ENCODE measurements at regions not wholly inside any gene's neighbourhood (a gene's known extent, or its start where the extent isn't known, plus 50 kb on each side); places are given as distances from the start of the nearest gene placed in this dataset.
"Not testable (repeated sequence)": the region's sequence is repeated elsewhere in the genome, so short reads cannot be mapped to it uniquely, and the experiment has no call there.

DNA sequence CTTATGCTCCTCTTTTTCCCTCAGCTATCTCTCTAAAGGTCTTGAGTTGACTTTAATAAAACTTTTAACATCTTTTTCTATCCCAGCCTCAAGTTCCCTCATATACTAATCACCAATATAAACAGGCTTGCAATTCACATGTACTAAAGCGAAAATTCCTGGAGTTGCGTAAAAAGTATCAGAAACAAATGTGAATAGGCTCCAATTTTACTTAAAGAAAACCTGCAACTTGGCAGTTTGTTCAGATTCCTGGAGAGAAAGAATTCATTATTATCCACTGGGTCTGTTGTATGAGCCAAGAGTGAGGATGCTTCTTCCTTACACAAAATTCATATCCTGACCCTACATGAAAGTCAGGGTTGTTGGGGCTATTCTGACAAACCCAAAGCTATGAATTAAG is 384.2 kb downstream of the DTWD2 start:
- no peak for DNase-seq (ENCODE audit: low spot score)

DNA sequence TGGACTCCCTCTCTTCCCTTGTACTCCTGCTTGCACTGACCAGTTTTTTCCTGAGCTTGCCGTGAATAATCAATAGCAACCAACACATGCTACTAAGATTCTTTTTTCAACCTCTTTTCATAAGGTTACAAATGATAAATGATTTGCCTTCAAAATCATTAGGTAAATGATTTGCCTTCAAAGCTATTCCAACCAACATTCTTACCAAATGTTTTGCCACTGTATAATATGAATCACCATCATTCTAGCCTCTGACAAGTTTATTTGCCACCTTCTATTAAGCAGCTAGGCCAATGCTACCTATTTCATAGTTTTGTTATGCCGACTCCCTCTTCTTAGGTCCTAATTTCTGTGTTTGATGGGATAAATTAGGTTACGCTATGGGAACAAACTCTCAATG is 385.1 kb downstream of the DTWD2 start:
- DNase-seq (ENCODE audit: low spot score), result no peak

DNA sequence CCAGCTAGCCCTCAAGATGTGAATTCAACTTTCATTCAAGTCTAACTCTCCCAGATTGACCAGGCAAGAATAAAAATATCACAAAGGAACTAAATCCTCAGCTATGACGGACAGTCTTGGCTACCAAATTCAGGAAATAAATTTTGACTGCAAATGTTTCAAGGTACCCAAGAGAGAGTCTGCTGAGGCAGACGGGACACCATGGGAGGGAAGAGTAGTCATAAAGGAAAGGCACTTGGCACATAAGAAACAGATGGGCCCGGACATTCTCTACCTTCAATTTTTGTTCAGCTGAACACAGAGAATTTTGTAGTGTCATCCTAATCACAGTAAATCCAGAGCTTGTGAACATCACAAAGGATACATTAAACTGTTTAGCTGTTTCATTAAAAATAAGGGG is 390.0 kb downstream of the DTWD2 start:
- DNase-seq (ENCODE audit: low spot score), result no peak

DNA sequence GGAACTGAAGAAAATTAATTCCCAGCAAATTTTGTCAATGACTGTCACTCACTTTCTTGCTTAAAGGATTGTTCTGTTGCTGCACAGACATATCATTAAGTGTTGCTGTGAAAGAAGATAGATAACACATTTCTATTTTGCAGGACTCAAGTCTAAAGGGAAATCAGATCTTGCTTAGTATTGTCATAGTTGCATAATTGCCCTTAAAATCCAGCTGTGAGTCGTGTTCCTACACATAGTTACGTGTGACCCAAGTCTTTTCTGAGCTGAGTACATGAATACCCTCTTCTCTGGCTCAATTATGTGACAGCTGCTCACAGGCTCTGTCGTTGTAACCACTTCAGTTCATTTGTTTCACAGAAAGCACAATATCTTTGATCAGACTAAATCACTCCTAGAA is 390.8 kb downstream of the DTWD2 start:
- no peak for DNase-seq (ENCODE audit: low spot score)

DNA sequence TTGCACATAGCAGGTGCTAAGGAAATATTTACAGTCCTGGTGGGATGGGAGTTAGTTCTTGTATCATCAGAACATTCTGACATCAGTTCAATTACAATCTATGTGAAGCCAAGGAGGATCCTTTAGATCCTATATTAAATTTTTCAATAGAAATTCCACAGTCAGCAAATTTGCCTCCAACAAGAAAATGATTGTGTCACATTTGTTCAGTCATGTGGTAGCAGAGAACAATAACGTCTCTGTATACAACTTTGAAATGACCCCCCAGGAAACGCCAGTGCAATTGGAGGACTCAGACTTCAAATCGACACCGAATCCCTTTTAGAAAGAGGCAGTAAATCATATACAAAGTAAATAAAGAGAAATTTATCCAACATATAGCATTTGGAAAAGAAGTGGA is 392.1 kb downstream of the DTWD2 start:
- DNase-seq (ENCODE audit: low spot score), result no peak

DNA sequence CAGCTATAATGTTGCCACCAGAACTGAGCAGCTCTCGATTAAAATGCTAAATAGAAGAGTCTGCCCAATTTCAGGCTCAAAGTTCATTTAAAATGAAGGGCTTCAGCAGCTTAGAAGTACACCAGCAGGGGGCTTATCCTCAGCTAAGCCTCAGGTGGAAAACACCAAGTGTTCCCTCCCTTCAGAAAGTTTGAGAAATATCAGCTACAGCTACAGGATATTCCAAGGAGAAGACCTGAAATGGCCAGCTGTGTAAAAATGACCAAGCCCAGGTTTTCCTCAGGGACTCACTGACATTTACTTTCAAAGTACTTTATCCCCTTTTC is 395.4 kb downstream of the DTWD2 start:
- DNase-seq (ENCODE audit: low spot score), result no peak

DNA sequence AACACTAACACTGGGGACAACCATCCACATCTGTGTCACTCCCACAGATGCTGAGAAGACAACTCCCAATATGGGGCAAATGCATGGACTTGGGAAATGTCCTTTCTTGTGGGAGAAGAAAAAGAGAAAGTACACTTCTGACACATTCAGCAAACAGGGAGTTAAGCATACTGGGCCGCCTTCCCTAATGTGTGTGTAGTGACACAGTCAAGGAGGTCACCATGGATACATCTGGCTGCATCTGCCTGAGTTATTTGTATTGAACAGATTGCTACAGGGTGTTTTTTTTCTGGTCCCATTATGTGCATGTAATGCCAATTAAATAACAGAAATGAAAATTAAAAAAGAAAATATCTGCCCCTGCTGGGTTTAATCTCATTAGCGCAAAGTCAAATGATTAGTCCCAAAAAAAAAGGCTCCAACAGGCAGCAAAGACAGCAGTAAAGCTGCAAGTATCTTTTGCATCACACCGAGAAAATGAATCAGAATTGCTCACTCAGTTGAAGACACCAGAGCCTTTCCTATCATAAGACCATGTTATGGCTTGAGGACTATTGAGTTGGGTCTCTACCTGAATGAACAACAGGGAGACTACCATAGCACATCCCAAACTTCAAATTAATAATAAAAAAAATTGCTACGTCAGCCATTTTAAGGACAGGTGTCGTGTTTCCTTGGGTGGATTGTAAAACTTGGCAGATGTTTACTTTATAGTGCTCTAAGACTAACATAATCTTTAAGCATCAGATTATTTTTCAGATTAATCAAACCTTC is 395.9 kb downstream of the DTWD2 start:
- DNase-seq (ENCODE audit: low spot score), result no peak

DNA sequence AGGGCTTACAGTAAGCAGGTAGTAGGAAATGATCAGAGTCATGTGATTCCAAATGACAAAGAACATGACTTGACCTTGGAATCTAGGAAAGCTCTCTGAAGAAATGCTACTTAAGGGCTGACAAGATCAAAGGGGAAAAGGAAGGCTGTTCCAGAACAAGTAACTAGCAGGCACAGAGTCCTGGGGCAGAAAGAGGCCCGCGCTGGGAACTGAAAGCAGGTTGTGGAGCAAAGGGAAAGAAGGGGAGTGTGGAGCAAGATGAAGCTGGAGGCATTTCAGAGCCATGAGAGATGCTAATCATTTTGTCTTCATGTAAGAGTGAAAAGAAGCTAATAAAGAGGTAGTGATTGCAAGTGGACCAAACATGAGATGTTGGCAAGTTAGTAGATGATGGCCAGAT is 397.5 kb downstream of the DTWD2 start:
- no peak for DNase-seq (ENCODE audit: low spot score)

DNA sequence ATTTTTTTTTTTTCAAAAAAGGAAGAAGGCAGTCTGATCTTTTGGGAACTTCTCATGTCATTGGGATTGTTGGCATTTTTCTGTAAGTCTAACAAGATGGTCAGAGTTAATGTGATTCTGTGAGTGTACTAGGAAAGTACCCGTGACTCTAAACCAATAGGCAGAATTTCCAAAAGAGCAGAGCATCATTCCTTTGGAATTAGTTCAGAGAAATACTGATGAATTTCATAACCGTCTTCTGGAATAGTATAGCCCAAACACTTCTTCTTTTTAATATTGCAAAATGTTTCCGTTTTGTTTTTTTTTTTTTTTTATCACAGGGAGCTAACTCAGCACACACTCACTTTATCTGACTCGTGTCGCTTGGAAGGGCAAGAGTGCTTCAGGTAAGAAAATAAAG is 407.4 kb downstream of the DTWD2 start:
- no peak for DNase-seq (ENCODE audit: low spot score)

DNA sequence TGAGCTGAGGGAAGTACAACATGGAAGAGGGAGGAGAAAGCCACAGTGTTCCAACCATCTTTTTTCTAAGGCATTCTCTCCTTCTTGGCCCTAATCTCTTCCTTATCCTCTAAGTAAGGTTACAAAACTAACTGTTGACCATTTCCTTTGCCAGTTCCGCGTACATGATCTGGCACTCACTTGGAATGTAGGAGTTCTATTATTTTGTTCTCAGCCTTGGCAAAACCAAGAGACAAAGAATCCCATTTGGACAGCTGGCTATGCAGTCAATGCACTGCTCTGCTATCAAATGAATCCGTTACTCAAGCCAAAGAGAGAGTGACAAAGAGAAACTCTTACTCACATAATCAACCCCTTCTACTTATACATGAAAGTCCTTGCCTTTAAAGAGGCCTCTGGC is 410.3 kb downstream of the DTWD2 start:
- DNase-seq (ENCODE audit: low spot score), result no peak

DNA sequence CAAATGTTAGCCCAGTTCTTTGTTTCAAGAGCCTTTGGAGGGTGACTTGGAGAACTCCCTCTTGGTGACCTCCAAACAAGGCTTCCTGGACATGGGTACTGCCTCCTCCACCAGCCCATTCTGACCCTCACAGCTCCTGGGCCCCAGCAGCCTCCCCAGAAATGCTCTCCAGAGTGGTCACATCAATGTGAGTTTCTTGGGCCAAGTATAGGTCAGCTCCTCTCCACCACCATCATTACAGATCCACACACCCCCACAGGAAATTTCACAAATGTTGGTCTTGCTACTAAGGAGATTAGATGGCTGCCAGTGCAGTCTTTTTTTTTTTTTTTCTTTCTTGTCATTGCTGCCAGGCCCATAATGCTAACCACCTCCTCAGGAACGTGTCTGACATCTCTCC is 410.7 kb downstream of the DTWD2 start:
- no peak for DNase-seq (ENCODE audit: low spot score)

DNA sequence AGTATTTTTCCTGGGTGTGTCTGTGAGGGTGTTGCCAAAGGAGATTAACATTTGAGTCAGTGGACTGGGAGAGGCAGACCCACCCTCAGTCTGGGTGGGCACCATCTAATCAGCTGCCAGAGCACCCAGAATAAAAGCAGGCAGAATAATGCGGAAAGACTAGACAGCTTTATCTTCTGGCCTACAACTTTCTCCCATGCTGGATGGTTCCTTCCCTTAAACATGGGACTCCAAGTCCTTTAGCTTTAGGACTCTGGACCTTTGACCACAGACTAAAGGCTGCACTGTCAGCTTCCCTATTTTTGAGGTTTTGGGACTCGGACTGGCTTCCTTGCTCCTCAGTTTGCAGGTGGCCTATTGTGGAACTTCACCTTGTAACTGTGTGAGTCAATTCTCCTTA is 418.1 kb downstream of the DTWD2 start:
- not testable (repeated sequence) for DNase-seq (ENCODE audit: low spot score)

DNA sequence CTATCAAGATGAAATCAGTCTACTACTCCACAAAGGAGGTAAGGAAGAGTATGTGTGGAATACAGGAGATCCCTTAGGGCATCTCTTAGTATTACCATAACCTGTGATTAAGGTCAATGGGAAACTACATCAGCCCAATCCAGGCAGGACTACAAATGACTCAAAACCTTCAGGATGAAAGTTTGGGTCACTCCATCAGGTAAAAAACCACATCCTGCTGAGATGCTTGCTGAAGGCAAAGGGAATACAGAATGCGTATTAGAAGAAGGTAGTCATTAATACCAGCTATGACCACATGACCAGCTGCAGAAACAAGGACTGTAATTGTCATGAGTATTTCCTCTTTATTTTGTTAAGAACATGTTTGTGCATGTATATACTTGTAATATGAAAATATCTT is 418.8 kb downstream of the DTWD2 start:
- DNase-seq (ENCODE audit: low spot score), result not testable (repeated sequence)

DNA sequence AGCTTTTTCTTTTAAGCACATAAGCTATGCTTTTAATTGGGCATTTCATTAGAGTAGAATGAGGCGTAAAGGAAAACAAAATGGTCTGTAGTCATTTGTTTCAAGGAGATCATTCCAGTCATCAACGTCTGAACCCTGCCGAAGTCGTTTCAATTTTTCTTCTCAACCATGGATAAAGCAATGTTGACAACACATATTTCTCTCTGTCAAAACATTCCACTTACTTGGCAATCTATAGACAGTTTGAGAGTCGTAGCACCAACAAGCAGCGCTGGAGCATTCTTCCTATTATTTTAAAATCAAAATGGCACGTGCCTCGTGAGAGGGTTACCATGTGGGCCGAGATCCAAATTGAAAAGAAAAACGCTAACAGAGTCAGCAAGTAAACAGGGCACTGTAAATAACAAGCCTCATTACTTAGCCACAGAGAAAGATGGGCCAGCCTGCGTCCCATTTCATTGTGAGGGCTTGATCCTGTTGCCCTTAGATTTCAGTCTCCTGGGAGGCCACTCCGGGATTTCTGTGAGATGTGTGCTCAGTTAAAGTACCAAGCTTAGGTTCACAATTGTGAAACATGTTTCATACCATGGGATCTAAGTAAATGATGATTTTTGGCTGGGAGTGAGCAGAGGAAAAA is 422.9 kb downstream of the DTWD2 start:
- no peak for DNase-seq (ENCODE audit: low spot score)

DNA sequence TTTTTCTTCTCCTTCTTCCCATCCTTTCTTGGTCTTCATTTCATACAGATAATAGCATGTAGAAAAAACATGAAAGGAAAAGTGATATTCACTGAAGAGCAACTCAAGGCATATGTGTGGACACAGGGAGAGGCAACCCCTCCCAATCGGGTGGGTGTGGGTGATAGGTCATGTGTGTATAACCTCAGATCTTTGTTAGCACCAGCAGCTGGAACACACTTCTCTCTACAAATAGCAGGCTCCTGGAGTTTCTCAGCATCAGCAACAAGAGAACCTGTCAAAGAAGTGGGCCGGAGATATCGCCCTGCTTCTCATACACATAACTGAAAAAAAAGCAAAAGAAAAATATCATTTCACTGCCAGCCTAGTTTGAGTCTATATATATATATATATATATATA is 426.4 kb downstream of the DTWD2 start:
- no peak for DNase-seq (ENCODE audit: low spot score)

DNA sequence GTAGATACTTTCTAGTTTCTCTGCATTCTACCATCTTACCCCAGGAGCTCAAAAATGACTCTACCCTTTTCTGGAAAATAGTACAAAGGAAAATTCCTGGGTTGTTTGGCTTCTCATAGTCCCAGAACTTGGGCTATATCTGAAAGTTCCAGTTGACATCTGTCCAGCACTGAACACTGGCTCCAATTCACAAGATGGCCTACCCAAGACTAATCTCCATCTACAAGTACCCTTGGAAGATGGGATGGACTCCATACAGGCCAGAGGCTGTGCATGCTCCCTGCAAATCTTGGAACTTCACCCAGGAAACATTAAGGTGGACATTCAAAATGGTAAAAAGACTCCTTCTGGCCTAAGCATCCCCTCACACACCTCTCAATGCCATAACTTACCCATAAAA is 427.1 kb downstream of the DTWD2 start:
- no peak for DNase-seq (ENCODE audit: low spot score)

DNA sequence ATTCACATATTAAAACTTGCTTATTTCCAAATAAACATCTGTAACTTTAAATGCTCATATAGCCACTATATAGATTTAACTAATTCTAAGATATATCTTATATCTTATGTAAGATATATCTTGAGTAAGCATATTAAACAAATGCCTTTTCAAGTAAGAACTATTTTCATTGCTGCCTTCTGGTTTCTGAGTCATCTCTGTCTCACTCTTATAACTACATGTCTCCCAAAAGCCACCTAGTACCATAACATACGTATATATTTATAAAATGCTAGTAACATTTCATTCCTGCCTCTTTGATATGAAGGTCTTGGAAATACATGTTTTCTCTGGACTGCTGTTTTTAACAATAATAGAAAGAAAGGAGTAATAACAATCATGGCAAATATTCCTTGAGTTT is 429.5 kb downstream of the DTWD2 start:
- no peak for DNase-seq (ENCODE audit: low spot score)

DNA sequence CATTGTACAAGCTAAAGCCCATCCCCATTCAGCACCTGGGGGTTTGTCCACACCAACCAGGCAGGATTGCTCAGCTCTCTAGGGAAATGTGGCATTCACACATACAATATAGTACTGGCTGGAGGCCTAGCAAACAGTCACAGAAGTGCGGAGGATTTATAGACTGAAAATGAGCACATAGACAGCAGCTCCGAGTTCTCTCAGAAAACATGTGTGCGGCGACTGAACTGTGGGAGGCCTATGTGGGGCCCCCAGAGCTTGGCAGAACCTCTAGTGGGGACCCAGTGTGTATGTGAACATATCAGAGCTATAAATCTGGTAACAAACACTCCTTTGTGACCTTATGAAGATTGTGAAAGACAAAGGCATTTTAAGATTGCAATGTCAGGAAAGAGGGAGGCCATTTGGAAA is 431.1 kb downstream of the DTWD2 start:
- DNase-seq (ENCODE audit: low spot score), result no peak

DNA sequence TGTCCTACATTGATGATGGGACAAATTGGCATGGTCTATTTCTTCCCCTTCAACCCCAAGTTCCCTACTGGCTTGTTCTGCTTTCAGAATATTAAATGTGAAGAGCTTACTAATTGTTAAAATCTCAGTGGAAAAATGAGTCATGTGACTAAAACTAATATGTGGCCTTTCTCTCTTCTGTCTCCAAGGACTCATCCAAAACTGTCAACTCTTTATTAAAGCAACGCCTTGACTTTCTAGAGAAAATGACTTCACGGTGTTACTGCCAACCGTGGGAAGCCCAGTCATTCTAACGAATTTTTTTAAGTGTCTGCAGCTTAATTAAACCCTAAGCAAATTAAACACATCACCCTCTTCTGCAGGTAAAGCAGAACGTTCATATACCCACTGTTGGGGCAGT is 431.6 kb downstream of the DTWD2 start:
- no peak for DNase-seq (ENCODE audit: low spot score)

DNA sequence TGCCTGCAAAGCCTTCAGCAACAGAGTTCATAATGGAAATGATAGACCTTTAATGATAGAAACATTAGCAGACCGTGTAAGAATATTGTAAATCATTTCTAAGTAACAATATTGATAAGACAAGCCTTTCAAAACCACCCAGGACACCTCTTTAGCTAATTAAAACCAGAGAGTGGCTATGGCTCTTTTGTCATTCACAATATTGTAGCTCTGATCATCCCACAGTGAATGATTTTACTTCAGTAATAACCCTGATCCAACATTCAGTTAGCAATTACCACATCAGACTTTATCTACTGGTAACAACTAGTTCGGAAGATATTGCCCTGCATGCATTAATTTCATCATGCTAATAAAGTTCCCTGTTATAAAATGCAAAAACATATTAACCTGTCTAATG is 432.6 kb downstream of the DTWD2 start:
- no peak for DNase-seq (ENCODE audit: low spot score)

DNA sequence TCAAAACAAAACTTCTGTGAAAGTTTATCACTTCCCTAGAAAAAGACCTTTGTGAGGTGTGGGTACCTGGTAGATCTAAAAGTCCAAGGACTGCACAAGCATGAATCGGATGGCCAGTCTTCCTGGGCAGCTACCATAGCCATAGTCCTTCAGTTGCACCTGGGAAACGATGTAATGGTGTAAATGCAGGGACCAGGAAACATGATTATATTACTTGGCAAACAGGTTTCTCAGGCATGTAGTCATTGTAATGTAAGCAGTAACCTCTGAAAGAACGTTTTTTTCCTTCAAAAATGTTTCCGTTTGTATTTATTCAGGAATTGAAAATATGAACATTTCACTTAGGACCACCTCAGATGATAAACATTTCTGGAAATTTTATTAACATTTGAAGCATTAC is 433.4 kb downstream of the DTWD2 start:
- no peak for DNase-seq (ENCODE audit: low spot score)

DNA sequence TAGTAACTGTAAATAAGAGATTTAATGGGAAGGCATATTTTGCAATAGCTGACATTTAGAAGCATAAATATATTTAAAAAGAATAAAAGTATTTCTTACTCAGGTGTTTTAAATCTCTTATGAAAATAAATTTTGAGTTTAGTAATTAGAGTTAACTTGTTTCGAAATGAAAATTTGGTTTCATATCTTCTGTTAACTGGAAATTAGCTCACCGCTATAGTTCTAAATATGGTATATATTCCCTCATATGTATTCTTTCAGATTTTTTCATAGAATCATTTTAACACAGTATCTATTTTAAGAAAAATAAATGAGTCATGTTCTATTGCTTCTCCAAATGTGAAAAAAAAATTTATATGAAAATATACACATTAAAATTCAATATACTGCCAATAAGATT is 434.1 kb downstream of the DTWD2 start:
- DNase-seq (ENCODE audit: low spot score), result no peak

DNA sequence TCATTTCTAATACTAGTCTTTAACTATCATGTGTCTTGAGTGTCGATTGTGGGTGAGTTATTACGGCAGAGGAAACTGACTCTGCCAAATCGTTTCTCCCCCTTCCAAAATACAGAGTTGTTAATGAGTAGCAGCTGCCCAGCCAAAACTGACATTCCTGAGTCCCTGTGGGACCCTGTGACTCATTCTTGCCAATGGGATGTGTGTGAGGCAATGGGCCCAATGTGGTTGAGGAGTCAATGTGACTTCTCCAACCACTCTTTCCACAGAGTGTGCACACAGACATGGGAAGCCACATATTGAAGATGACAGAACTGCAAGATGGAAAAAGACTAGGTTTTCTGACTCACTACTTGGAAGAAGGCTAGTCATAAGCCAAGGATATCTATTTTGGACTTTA is 434.7 kb downstream of the DTWD2 start:
- peak; percentile 34 for DNase-seq (ENCODE audit: low spot score)

DNA sequence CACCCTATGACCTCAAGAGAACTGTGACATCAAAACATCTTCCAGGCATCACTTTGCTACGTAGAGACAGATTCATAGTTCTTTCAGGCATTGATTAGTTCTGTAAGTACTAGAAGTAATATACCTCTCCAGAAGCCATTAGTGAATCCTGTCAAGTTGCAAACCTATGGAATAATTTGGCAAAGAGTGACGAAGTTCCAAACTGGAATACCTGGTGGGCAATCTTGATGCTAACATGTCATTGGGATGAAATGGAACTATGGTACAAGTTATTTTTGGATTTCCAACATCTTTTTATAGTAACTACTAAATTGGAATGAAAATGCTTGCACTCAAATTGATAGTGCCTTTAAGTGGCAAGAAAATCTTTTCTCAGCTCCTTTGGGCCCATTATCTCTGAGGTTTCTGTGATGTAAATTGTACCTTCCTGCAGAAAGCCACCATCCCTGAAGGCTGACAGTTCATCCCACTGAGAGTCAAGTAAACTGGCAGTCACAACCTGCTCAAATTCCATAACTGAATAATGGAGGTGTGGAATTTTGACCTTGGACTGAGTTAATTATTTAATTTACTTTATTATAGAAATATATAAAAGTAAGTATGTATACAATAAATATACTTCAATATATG is 435.5 kb downstream of the DTWD2 start:
- no peak for DNase-seq (ENCODE audit: low spot score)

Data from RKO (cell line).